ENCODE measurements at regions not wholly inside any gene's neighbourhood (a gene's known extent, or its start where the extent isn't known, plus 50 kb on each side); places are given as distances from the start of the nearest gene placed in this dataset.

DNA sequence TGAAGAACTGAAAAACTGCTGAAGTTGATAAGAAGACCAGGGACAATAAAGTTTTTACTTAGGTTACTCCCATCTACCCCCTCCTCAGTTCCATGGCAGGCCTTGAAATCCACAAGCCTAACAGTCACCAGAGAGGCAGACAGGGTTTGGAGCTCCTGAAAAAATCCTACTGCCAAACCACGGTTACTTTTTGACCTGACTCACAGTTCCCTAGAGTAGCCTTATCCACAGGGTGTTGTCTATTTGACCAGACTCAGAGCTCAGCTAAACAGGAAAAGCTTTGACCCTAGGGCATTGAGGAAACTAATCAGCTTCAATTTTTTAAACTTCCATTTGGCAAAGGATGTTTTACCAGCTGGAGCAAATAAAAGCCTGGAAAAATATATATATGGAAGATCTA is 257.7 kb upstream of the NT5E start:
- H3K36me3 ChIP-seq (ENCODE audit: control insufficient read depth, insufficient read depth, low read length), result no peaks in the 10 kb centered on the region
- no peaks in the 10 kb centered on the region for H3K27me3 ChIP-seq (ENCODE audit: control insufficient read depth, insufficient read depth, low read length)
- ChIA-PET POLR2A (no interaction called here), CTCF (no interaction called here)
- H3K4me3 ChIP-seq (ENCODE audit: low read depth, low read length), result no peak overlapping the region
- TF ChIP-seq, protein P1, sequence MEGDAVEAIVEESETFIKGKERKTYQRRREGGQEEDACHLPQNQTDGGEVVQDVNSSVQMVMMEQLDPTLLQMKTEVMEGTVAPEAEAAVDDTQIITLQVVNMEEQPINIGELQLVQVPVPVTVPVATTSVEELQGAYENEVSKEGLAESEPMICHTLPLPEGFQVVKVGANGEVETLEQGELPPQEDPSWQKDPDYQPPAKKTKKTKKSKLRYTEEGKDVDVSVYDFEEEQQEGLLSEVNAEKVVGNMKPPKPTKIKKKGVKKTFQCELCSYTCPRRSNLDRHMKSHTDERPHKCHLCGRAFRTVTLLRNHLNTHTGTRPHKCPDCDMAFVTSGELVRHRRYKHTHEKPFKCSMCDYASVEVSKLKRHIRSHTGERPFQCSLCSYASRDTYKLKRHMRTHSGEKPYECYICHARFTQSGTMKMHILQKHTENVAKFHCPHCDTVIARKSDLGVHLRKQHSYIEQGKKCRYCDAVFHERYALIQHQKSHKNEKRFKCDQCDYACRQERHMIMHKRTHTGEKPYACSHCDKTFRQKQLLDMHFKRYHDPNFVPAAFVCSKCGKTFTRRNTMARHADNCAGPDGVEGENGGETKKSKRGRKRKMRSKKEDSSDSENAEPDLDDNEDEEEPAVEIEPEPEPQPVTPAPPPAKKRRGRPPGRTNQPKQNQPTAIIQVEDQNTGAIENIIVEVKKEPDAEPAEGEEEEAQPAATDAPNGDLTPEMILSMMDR (IDR thresholded peaks at IDR 0.05; ENCODE audit: insufficient read depth, low read depth, low read length), result no peak
- no peak for DNase-seq (ENCODE audit: low read depth)

DNA sequence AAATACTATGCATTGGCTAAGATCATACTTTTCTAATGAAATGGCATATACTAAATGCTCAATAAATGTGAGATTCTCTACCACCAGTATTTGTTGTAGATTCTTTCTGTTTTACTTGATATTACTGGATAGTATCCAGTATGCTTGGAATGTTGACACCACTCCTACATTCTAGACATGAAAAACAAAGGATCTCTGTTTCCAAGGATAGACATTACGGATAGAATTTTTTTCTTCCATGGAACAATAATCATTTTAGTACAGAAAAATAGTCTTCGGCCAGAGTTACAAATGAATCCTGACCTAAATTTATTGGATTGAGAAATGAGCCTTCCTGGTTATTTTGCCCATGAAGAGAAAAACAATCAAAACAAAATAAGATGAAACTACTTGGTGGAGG is 258.2 kb upstream of the NT5E start:
- TF ChIP-seq, protein P1 (IDR thresholded peaks at IDR 0.05; ENCODE audit: insufficient read depth, low read depth, low read length), result no peak
- no peaks in the 10 kb centered on the region for H3K36me3 ChIP-seq (ENCODE audit: control insufficient read depth, insufficient read depth, low read length)
- no peaks in the 10 kb centered on the region for H3K27me3 ChIP-seq (ENCODE audit: control insufficient read depth, insufficient read depth, low read length)
- ChIA-PET CTCF (no interaction called here), POLR2A (no interaction called here)
- no peak overlapping the region for H3K4me3 ChIP-seq (ENCODE audit: low read depth, low read length)
- DNase-seq (ENCODE audit: low read depth), result no peak

DNA sequence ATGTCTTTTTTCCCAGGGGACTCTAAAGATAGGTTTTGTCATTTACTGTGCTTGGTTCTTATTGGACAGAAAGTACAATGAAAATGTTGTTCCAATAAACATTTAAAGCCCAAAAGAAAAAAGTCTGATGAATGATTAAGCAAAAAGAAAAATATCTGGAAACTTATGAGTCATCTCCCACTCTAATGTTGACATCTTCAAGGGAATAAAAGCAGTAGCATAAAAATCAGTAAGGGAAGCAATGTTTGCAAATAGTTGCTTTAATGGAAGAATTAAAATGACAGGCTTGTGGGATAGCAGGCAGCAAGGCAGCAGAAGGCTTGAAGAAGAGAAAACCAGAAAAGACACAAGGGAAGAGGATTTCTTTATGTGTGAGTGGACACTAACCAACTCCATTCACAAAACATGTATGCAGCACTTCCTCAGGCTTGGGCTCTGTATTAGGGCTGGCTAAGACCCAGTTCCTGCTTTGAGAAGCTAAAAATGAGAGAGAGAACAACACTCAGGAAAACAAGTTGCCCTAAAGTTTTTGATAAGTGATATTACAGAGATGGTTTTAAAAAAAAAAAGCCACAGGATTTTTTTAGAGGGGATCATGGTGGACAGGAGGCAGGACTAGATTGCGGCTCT is 263.2 kb upstream of the NT5E start:
- ChIA-PET CTCF (no interaction called here), POLR2A (no interaction called here)
- no peak for DNase-seq (ENCODE audit: low read depth)
- TF ChIP-seq, protein P1 (IDR thresholded peaks at IDR 0.05; ENCODE audit: insufficient read depth, low read depth, low read length), result no peak
- H3K4me3 ChIP-seq (ENCODE audit: low read depth, low read length), result no peak overlapping the region
- H3K36me3 ChIP-seq (ENCODE audit: control insufficient read depth, insufficient read depth, low read length), result no peaks in the 10 kb centered on the region
- no peaks in the 10 kb centered on the region for H3K27me3 ChIP-seq (ENCODE audit: control insufficient read depth, insufficient read depth, low read length)

DNA sequence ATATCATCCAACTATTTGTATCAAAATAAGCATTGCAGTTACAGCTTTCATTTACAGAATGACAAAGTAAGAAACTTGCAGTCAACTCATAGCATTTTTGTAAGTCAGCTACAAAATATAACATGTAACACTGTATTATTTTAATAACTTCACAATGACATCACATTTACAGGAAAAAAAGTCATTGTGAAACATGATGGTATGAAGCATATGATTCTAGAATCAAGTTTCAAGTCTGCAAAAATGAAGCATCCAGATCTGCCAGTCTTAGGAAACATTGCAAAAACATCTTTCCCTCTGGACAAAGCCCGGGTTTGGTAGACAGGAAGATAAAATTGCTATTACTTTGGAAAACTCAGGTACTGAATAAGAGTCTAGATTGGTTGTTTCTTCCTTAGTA is 263.9 kb upstream of the NT5E start:
- Histone ChIP-seq H3K4me3 (ENCODE audit: low read depth, low read length) (no peak overlapping the region), H3K27me3 (ENCODE audit: control insufficient read depth, insufficient read depth, low read length) (no peaks in the 10 kb centered on the region), H3K36me3 (ENCODE audit: control insufficient read depth, insufficient read depth, low read length) (no peaks in the 10 kb centered on the region)
- POLR2A ChIA-PET, result no interaction called here
- CTCF ChIA-PET, result no interaction called here
- TF ChIP-seq, protein P1 (IDR thresholded peaks at IDR 0.05; ENCODE audit: insufficient read depth, low read depth, low read length), result no peak
- no peak for DNase-seq (ENCODE audit: low read depth)

DNA sequence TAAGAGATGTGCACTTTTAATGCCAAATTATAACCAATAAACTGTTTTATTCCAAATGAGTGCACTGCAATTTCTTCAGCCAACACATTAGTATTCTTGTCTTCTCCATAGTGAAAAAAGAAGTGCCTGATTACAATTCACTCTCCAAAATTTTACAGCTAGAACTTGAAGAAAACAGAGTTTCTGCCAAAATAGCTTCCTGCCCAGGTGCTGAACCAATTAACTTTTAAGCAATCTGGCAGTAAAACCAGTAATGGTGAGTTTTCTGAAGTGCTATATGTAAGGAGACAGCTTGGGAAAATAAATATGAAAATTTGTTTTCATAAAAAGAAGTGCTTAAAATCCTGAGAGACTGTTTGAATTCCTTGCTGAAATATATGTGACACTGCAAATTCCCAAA is 266.0 kb upstream of the NT5E start:
- ChIA-PET CTCF (no interaction called here), POLR2A (no interaction called here)
- TF ChIP-seq, protein P1 (IDR thresholded peaks at IDR 0.05; ENCODE audit: insufficient read depth, low read depth, low read length), result no peak

More for the DNA sequence above, 266.0 kb upstream of the NT5E start:
- H3K36me3 ChIP-seq (ENCODE audit: control insufficient read depth, insufficient read depth, low read length), result no peaks in the 10 kb centered on the region
- no peak for DNase-seq (ENCODE audit: low read depth)
- no peaks in the 10 kb centered on the region for H3K27me3 ChIP-seq (ENCODE audit: control insufficient read depth, insufficient read depth, low read length)
- no peak overlapping the region for H3K4me3 ChIP-seq (ENCODE audit: low read depth, low read length)

Data from BJ (cell line).